Bronchial epithelial cell (primary cell): ENCODE measurements at regions not wholly inside any gene's neighbourhood (a gene's known extent, or its start where the extent isn't known, plus 50 kb on each side); places are given as distances from the start of the nearest gene placed in this dataset.
"Not testable (repeated sequence)": the region's sequence is repeated elsewhere in the genome, so short reads cannot be mapped to it uniquely, and the experiment has no call there.

Source experiments
- DNase-seq: peaks from one replicate; pipeline ENCODE4 v3.0.0-alpha.2; 2010; ENCODE audit warnings: low read depth
- FAIRE-seq: peaks from 2 replicates; lab custom pipeline; 2011; peaks lifted over from hg19 to GRCh38; lab: Jason Lieb, UNC
- H3K27me3 ChIP-seq: 2 replicates; pipeline ENCODE4 v1.5.1; 2011; ENCODE audit warnings: low read length; ENCODE audit not compliant: control insufficient read depth, insufficient read depth
- H3K36me3 ChIP-seq: 2 replicates; pipeline ENCODE4 v1.5.1; 2011; ENCODE audit warnings: low read length; ENCODE audit not compliant: control insufficient read depth, insufficient read depth
- H3K4me3 ChIP-seq: 2 replicates; pipeline ENCODE4 v1.5.1; 2011; ENCODE audit warnings: mild to moderate bottlenecking, low read depth, low read length, control low read depth
- TF ChIP-seq, protein P1 (sequence below): IDR thresholded peaks from 2 replicates; pipeline ENCODE4 v1.5.1; 2011; ENCODE audit warnings: mild to moderate bottlenecking, moderate library complexity, low read length, control low read depth, inconsistent platforms; ENCODE audit not compliant: insufficient read depth, severe bottlenecking

DNA sequence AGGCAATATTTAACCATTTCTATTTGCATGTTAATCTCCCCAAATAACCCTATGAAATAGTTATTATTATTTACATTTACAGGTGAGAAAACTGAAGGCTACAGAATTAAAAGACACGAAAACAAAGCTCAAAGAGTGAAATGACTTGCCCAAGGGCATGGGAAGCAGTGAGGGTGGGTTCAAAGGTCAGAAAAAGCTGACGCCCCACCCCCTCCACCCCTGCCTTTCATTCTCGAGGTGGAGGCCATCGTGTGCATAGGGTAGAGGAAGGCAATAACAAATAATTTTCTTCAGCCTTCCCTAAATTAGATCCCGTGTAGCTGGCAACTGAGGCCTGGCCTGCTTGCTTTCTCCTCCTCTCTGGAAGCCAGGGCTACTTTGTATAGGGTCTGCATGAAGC lies 56.1 kb upstream of the RBFOX2 start:
- TF ChIP-seq, protein P1, sequence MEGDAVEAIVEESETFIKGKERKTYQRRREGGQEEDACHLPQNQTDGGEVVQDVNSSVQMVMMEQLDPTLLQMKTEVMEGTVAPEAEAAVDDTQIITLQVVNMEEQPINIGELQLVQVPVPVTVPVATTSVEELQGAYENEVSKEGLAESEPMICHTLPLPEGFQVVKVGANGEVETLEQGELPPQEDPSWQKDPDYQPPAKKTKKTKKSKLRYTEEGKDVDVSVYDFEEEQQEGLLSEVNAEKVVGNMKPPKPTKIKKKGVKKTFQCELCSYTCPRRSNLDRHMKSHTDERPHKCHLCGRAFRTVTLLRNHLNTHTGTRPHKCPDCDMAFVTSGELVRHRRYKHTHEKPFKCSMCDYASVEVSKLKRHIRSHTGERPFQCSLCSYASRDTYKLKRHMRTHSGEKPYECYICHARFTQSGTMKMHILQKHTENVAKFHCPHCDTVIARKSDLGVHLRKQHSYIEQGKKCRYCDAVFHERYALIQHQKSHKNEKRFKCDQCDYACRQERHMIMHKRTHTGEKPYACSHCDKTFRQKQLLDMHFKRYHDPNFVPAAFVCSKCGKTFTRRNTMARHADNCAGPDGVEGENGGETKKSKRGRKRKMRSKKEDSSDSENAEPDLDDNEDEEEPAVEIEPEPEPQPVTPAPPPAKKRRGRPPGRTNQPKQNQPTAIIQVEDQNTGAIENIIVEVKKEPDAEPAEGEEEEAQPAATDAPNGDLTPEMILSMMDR = no peak
- no peak overlapping the region for H3K4me3 ChIP-seq
- H3K36me3 ChIP-seq = no peaks in the 10 kb centered on the region
- DNase-seq = no peak
- FAIRE-seq = no peak
- H3K27me3 ChIP-seq = no peaks in the 10 kb centered on the region

DNA sequence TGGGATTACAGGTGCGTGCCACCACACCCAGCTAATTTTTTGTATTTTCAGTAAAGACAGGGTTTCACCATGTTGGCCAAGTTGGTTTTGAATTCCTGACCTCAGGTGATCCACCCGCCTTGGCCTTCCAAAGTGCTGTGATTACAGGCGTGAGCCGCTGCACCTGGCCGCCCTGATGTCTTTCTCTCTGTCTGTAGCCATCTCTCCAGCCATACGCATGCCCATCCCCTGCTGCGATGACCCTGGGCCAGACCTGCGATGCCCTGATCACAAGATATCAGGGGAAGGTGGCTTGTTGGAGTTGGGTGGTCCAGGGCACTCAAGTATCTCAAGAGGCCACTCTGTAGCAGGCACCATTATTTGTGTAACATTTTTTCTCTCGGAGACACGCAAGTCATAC lies 54.4 kb upstream of the RBFOX2 start:
- no peaks in the 10 kb centered on the region for H3K36me3 ChIP-seq
- FAIRE-seq = no peak
- no peak for DNase-seq
- H3K27me3 ChIP-seq = no peaks in the 10 kb centered on the region
- TF ChIP-seq, protein P1 = no peak
- H3K4me3 ChIP-seq = no peak overlapping the region

DNA sequence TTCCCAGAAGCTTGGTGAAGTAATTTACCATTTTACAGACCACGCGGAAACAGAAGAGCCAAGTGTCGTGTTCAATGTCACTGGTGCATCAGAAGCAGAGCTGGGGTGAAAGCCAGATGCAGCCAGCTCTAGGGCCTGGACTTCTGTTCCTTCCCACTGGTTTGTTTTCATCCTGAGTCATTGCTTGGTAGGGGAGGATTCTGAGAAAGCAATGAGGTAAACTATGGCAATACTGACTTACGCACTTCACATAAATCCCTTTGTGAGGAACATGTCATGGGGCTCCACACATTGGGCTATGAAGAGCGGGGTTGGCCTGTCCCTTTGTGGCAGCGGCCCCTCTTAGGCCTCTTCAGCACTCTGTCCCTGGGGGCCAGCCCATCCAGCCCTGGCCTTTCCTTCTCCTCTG lies 52.4 kb upstream of the RBFOX2 start:
- Histone ChIP-seq H3K27me3 (no peaks in the 10 kb centered on the region), H3K36me3 (no peaks in the 10 kb centered on the region), H3K4me3 (no peak overlapping the region)
- TF ChIP-seq, protein P1 = no peak
- peak; percentile 65 for DNase-seq
- FAIRE-seq = no peak

DNA sequence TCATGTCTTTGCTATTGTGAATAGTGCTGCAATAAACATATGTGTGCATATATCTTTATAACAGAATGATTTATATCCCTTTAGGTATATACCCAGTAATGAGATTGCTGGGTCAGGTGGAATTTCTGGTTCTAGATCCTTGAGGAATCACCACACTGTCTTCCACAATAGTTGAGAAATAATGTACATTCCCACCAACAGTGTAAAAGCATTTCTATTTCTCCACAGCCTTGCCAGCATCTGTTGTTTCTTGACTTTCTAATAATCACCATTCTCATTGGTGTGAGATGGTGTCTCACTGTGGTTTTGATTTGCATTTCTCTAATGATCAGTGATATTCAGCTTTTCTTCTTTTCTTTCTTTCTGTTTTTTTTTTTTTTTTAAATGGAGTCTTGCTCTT lies 51.7 kb upstream of the RBFOX2 start:
- not testable (repeated sequence) for H3K4me3 ChIP-seq, H3K27me3 ChIP-seq, H3K36me3 ChIP-seq, FAIRE-seq, DNase-seq

DNA sequence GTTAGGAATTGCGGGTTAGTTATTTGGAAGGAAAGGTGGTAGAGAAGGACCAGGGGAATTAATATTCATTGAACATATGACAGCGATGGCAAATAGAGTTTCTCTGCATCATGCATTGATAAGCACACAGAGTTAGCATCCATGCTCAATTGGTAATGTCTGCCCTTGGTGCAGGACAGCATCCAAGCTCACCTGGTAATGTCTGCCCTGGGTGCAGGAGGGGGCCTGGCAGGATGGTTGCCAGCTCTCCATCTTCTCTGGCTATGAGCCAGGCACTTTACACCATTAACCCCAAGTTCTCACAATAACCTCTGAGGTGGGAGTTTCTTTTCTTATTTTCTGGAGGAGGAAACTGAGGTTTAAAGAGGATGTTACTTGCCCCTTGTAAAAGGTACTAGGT lies 50.4 kb upstream of the RBFOX2 start:
- no peak overlapping the region for H3K4me3 ChIP-seq
- no peaks in the 10 kb centered on the region for H3K27me3 ChIP-seq
- DNase-seq (no peak), FAIRE-seq (peak; percentile 43)
- TF ChIP-seq, protein P1 = no peak
- no peaks in the 10 kb centered on the region for H3K36me3 ChIP-seq
